Stimulated activated CD8-positive, alpha-beta memory T cell treated with anti-CD3 and anti-CD28 coated beads, Interleukin-7, amount 100 ng/mL, for 24 hours (primary cell): ENCODE measurements at regions not wholly inside any gene's neighbourhood (a gene's known extent, or its start where the extent isn't known, plus 50 kb on each side); places are given as distances from the start of the nearest gene placed in this dataset.

Experiments used
- DNase-seq: peaks from one replicate; pipeline ENCODE4 v3.0.0-alpha.2; 2020; ENCODE audit warnings: low read depth

GRCh38 chr2:226274143-226274542, 525.5 kb downstream of the IRS1 start:
- DNase-seq: no peak

- DNase-seq: no peak
Observed at GRCh38 chr2:226273440-226273839, 526.2 kb downstream of the IRS1 start.

GRCh38 chr2:226272435-226272834, 527.2 kb downstream of the IRS1 start:
- DNase-seq: no peak

- no peak for DNase-seq
Observed at GRCh38 chr2:226270285-226271058, 529.1 kb downstream of the IRS1 start.

GRCh38 chr2:226267516-226268289, 531.9 kb downstream of the IRS1 start:
- no peak for DNase-seq

GRCh38 chr2:226256709-226257376, 542.8 kb downstream of the IRS1 start:
- no peak for DNase-seq

GRCh38 chr2:226256237-226256636, 543.4 kb downstream of the IRS1 start:
- no peak for DNase-seq

- no peak for DNase-seq
Observed at GRCh38 chr2:226251661-226252060, 548.0 kb downstream of the IRS1 start.

GRCh38 chr2:226247289-226248275, 552.0 kb downstream of the IRS1 start:
- DNase-seq: no peak

- DNase-seq: no peak
Observed at GRCh38 chr2:226234187-226234586, 565.4 kb downstream of the IRS1 start.

GRCh38 chr2:226233388-226233787, 566.2 kb downstream of the IRS1 start:
- no peak for DNase-seq

- DNase-seq: no peak
Observed at GRCh38 chr2:226228080-226228479, 571.5 kb downstream of the IRS1 start.

- DNase-seq: no peak
Observed at GRCh38 chr2:226227341-226227740, 572.3 kb downstream of the IRS1 start.

GRCh38 chr2:226223704-226224103, 575.9 kb downstream of the IRS1 start:
- DNase-seq: no peak

GRCh38 chr2:226220511-226220910, 579.1 kb downstream of the IRS1 start:
- DNase-seq: no peak

GRCh38 chr2:226217191-226217590, 582.4 kb downstream of the IRS1 start:
- no peak for DNase-seq

- DNase-seq: no peak
Observed at GRCh38 chr2:226216575-226216974, 583.0 kb downstream of the IRS1 start.

- DNase-seq: peak; percentile 12
Observed at GRCh38 chr2:226215902-226216503, 583.6 kb downstream of the IRS1 start.

GRCh38 chr2:226213717-226214116, 585.9 kb downstream of the IRS1 start:
- no peak for DNase-seq

- no peak for DNase-seq
Observed at GRCh38 chr2:226211439-226211838, 588.2 kb downstream of the IRS1 start.

- no peak for DNase-seq
Observed at GRCh38 chr2:226208726-226209125, 590.9 kb downstream of the IRS1 start.
